Activated naive CD8-positive, alpha-beta T cell (primary cell): ENCODE measurements at regions not wholly inside any gene's neighbourhood (a gene's known extent, or its start where the extent isn't known, plus 50 kb on each side); places are given as distances from the start of the nearest gene placed in this dataset.
"Not testable (repeated sequence)": the region's sequence is repeated elsewhere in the genome, so short reads cannot be mapped to it uniquely, and the experiment has no call there.

Source experiments
- H3K27ac Mint-ChIP-seq: one replicate; pipeline ENCODE4 v1.8.0; 2021; ENCODE audit warnings: mixed read lengths
- H3K27me3 Mint-ChIP-seq: one replicate; pipeline ENCODE4 v1.8.0; 2021; ENCODE audit warnings: mixed read lengths
- H3K36me3 Mint-ChIP-seq: one replicate; pipeline ENCODE4 v1.8.0; 2021; ENCODE audit warnings: mixed read lengths
- H3K4me1 Mint-ChIP-seq: one replicate; pipeline ENCODE4 v1.8.0; 2021; ENCODE audit warnings: low read depth, mixed read lengths
- H3K4me3 Mint-ChIP-seq: one replicate; pipeline ENCODE4 v1.8.0; 2021; ENCODE audit warnings: mild to moderate bottlenecking, mixed read lengths
- H3K9me3 Mint-ChIP-seq: one replicate; pipeline ENCODE4 v1.8.0; 2021; ENCODE audit warnings: low read depth, mixed read lengths

DNA sequence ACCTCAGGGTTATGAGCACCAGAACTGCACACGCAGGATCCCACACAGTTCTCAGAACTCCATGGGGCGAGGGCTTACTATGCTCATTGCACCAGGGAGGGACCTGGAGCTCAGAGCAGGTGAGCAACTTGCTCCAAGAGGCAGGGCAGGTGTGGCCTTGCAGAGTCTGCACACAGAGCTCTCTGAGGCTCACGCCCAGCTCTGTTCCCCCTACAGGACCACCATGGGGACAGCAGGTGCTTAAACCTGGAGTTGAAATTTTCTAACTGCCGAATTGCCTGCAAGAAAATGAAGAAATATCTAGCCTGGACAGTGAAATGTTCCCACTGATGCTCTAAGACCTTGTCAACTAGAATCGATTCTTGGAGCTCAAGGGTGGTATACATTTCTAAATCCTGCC lies 49.9 kb upstream of the MSMB start:
- not testable (repeated sequence) for H3K27me3 Mint-ChIP-seq, H3K27ac Mint-ChIP-seq, H3K9me3 Mint-ChIP-seq, H3K36me3 Mint-ChIP-seq
- Mint-ChIP-seq H3K4me3 (peak overlapping the region; percentile 38), H3K4me1 (peaks cover 30% of the 10 kb centered on the region)

DNA sequence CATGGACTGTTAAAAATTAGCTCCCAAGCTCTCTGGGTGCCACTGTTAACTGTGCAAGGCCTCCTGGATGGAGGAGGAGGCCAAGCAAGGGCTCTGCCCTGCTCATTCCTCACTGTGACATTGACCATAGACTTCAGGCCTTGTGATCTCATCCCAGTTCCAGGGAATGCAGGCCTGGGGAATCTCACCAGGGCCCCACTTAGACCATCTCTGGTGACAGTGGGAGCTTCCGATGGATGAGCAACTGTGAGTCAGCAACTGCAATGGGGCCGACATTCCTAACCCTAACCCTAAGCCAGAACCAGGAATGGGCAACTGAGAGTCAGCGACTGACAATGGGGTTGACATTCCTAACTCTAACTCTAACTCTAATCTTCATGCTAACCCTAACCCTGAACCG lies 50.4 kb upstream of the MSMB start:
- Mint-ChIP-seq H3K27me3 (no peaks in the 10 kb centered on the region), H3K4me1 (peaks cover 30% of the 10 kb centered on the region), H3K4me3 (peak overlapping the region; percentile 76), H3K27ac (no peak overlapping the region), H3K9me3 (no peaks in the 10 kb centered on the region), H3K36me3 (no peaks in the 10 kb centered on the region)

DNA sequence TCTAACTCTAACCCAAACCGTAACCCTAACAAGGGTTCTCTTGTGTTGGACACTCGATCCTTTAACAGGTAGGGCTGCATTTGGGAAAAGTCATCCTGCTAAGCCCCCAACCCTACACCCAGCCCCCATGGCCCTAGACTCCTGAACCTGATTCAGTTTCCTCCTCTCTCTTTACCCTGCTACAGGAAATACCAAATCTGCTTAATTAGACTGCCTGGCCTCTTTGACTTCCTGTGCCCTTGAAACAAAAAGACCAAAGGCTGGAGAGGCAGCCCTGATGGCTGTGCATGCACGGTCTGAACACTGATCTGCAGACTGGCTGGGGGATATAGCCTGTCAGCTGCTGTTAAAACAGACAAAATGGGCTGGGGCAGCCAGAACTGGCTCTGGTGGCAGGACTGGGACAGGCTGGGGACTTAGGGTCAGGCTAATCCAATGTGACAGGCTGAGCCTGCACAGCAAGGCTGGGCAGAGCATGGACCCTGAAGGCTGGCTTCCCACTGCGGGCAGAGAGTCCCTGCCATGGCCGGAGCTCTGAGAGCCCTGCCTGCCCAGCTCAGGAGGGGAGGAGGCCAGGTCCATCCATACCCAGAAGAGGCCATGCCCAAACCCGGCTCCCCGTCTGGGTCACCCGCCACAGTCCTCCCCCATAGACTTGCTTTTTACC lies 51.0 kb upstream of the MSMB start:
- H3K4me3 Mint-ChIP-seq, result peak overlapping the region; percentile 76
- peaks cover 30% of the 10 kb centered on the region for H3K4me1 Mint-ChIP-seq
- H3K9me3 Mint-ChIP-seq, result no peaks in the 10 kb centered on the region
- H3K36me3 Mint-ChIP-seq, result no peaks in the 10 kb centered on the region
- H3K27ac Mint-ChIP-seq, result no peak overlapping the region
- H3K27me3 Mint-ChIP-seq, result no peaks in the 10 kb centered on the region

DNA sequence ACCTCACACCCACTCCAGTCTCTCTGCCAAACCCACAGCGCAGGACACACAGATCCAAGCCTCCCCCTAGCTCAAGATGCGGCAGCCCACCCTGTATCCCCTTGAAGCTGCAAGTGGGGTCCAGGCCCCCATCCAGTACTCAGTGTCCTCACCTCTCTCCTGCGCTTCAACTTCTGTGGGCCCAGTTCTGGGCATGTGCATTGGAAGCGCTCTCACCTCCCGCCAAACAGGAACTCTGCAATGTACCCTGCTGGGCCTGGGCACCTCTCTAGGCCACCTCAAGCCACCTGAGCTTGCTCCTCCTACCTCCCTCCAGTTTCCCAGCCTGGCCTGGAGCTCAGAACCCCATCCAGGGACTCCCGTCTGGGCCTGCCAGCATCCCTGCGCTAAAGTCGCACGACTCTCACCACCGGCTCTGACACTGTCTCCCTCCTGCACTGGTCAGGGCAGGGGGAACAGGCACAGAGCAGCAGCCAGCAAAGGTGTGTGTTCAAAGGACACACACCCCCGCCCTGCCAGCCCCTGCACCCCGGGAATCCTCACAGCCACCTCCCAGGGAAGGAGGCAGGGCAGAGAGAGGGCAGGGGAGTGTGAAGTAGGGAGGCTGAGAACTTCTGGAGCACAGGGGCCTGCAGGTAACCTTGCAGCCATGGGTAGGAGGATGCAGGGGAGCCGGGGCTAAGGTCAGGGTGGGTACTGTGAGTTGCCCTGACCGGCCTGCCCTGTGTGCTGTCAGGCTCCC lies 51.7 kb upstream of the MSMB start:
- peaks cover 30% of the 10 kb centered on the region for H3K4me1 Mint-ChIP-seq
- no peaks in the 10 kb centered on the region for H3K9me3 Mint-ChIP-seq
- H3K36me3 Mint-ChIP-seq, result no peaks in the 10 kb centered on the region
- H3K27ac Mint-ChIP-seq, result no peak overlapping the region
- H3K4me3 Mint-ChIP-seq, result peak overlapping the region; percentile 32
- H3K27me3 Mint-ChIP-seq, result no peaks in the 10 kb centered on the region

DNA sequence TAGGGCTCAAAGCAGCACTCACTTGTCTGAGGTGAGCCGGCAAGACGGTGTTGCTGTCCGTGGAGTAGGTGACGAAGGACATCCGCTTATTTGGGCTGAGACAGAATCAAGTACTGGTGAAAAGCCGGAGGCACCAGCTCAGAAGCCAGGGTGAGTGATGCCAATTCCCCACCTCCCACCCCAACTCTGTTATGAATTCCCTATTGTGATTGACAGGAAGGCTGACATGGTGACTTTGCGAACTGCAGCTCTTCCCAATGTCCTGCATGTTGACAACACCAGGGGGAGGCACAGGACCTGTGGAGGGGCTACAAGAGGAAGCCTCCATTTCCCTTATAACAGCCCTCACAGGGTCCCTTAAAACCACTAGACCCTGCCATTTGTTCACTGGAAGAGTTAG lies 52.3 kb upstream of the MSMB start:
- Mint-ChIP-seq H3K4me3 (no peak overlapping the region), H3K4me1 (peaks cover 30% of the 10 kb centered on the region), H3K36me3 (no peaks in the 10 kb centered on the region), H3K27me3 (no peaks in the 10 kb centered on the region), H3K9me3 (no peaks in the 10 kb centered on the region), H3K27ac (peak overlapping the region; percentile 73)

DNA sequence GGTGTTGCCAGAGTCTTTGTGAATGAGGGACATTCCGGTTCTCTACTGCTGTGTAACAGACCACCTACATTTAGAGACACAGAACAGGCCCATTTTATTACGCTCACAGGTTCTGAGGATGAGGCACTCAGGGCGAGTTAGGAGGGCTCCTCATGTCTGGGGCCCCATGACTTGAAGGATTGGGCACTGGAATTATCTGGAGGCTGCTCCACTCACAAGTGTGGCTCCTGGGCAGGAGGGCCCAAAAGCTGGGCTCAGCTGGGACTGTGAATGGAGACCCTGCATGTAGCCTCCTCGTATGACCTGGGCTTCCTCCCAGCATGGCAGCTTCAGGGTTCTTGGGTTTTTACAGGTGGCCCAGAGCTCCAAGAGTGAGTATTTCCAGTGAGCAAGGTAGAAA lies 52.9 kb upstream of the MSMB start:
- not testable (repeated sequence) for H3K9me3 Mint-ChIP-seq, H3K27me3 Mint-ChIP-seq, H3K36me3 Mint-ChIP-seq, H3K4me3 Mint-ChIP-seq
- Mint-ChIP-seq H3K4me1 (peaks cover 30% of the 10 kb centered on the region), H3K27ac (peak overlapping the region; percentile 73)

DNA sequence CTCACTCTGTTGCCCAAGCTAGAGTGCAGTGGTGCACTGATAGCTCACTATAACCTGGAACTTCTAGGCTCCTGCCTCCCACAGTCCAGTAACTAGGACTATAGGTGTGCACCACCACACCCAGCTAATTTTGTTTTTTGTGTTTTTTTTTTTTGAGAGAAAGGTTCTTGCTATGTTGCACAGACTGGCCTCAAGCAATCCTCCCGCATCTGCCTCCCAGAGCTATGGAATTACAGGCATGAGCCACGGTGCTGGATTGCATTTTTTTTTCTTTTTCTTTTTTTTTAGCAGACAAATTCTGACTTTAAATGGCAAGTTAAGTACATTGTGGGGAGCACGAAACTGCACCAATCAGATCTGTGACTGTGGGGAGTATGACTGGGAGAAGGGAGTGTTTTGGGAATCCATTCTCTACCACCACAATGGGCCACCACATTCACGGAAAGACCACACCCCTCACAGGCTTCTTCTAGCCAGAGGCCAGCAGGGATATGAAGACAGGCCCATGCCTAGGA lies 58.1 kb upstream of the MSMB start:
- no peaks in the 10 kb centered on the region for H3K36me3 Mint-ChIP-seq
- no peak overlapping the region for H3K4me3 Mint-ChIP-seq
- H3K4me1 Mint-ChIP-seq, result peaks cover 16% of the 10 kb centered on the region
- no peak overlapping the region for H3K27ac Mint-ChIP-seq
- no peaks in the 10 kb centered on the region for H3K9me3 Mint-ChIP-seq
- H3K27me3 Mint-ChIP-seq, result no peaks in the 10 kb centered on the region

DNA sequence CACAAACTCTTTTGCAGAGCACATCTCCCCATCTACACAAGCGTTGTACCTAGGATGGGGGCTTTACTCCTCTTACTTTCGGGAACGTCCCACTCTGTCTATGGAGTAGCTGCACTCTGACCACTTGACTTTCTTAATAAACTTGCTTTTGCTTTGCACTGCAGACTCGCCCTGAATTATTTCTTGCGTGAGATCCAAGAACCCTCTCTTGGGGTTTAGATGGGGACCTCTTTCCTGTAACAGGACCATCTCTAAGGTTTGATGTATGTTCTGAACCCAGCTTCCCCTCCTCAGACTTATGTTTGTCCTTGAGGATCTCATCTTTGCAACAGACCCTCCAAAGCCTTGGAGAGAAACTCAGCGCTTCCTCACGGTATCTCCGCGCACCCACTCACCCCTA lies 59.3 kb upstream of the MSMB start:
- H3K36me3 Mint-ChIP-seq, H3K27ac Mint-ChIP-seq, H3K9me3 Mint-ChIP-seq, H3K27me3 Mint-ChIP-seq: not testable (repeated sequence)
- peak overlapping the region; percentile 88 for H3K4me3 Mint-ChIP-seq
- H3K4me1 Mint-ChIP-seq, result peaks cover 16% of the 10 kb centered on the region

DNA sequence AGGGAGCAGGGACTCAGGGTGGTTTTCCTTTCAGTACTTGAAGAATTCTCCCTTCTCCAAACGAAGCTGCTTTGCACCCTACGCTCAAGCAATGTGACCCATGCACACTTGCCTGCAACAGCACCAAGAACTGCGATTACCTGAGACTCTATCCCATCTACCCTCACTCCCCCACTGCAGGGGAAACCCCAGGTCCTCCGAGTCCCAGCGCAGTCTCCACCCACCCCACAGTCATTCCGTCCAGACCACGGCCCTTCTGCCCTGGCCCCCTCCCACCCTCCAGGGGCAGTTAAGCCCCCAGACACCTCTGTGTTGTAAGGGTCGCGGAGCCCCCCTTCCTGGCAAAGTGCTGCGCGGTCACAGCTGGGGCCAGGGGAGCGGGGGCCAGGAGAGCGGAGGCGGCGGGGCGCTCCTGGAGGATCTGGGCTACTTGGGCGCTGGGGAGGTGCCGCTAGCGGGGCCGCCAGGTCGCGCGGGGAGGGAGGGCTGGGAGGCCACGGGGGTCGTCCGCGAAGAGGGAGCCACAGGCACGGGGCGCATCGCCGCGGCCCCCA lies 59.9 kb upstream of the MSMB start:
- H3K9me3 Mint-ChIP-seq, H3K36me3 Mint-ChIP-seq, H3K27me3 Mint-ChIP-seq: not testable (repeated sequence)
- Mint-ChIP-seq H3K4me3 (peak overlapping the region; percentile 88), H3K27ac (peak overlapping the region; percentile 58), H3K4me1 (peaks cover 16% of the 10 kb centered on the region)

DNA sequence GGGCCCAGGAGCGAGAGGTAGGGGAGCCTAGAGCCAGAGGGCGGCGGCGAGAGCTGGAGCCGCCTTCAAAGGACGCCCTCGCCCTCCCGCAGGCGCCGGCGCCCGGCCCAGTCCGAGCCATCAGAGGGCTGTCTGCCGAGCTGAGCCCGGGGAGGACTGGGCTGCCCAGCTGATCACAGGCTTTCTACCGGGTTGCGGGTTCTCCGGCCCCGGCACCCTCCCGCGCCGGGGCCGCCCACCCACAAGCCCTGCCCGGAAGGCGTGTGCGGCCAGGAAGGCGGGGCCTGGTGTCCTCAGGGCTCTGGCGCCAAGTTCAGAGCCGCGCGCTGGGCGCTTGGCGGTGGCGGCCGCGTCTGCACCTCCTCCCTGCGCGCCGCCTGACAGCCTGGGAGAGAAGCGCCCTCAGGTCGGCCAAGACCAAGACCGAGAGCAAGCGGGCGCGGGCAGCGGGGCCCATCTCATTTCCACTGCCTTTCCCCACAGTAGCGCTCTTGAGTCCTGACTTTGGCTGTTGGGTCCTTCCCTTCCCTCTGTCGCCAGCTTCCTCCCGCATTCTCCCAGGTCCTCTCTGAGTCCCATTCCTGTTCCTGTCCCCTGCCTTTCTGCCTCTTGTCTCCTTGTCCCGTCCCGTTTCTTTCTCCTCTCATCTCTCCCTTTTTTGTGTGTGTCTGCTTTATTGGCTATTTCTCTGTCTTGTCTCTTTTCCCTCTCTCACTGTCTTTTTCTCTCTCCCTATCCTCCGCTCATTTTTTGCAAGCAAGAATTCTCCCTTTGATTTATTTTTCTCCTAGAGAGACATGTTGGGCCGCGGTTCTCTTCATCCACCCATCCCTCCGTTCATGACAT lies 60.6 kb upstream of the MSMB start:
- Mint-ChIP-seq H3K4me3 (peak overlapping the region; percentile 92), H3K27me3 (no peaks in the 10 kb centered on the region), H3K9me3 (no peaks in the 10 kb centered on the region), H3K27ac (peak overlapping the region; percentile 46), H3K4me1 (peaks cover 16% of the 10 kb centered on the region), H3K36me3 (no peaks in the 10 kb centered on the region)

DNA sequence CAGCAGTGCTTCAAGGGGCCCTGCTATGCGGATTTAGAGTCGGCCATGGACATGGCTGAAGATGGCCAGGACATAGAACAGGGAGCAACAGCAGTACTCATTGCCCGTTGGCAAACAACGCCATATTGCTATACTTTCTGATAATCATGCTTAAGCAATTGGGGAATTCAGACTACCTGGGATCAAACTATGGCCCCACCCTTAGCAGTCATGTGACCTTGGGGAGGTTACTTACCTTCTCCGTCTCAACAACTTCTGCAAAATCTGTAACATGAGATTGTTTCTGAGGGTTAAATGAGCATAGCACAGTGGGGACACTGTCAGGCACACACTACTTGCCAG lies 62.1 kb upstream of the MSMB start:
- H3K4me3 Mint-ChIP-seq, H3K27me3 Mint-ChIP-seq, H3K27ac Mint-ChIP-seq, H3K36me3 Mint-ChIP-seq, H3K9me3 Mint-ChIP-seq: not testable (repeated sequence)
- H3K4me1 Mint-ChIP-seq, result peaks cover 16% of the 10 kb centered on the region

DNA sequence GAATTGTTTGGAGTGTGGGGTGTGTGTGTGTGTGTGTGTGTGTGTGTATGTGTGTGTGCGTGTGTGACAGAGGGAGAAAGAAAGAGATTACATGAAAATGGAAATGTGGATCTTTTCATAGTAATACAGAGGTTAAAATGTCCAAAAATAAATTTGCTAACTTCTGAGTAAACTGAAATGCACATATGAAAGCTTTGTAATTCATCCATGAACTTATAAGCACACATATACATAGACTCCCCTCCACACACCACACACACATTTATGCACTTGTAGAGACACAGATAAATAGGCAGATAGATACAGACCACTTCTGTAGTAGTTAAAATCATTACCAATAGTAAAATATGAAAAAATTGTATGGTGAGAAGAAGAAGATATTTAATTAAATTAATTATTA lies 108.2 kb upstream of the MSMB start:
- H3K9me3 Mint-ChIP-seq, H3K4me1 Mint-ChIP-seq, H3K36me3 Mint-ChIP-seq, H3K27ac Mint-ChIP-seq, H3K4me3 Mint-ChIP-seq, H3K27me3 Mint-ChIP-seq: not testable (repeated sequence)

DNA sequence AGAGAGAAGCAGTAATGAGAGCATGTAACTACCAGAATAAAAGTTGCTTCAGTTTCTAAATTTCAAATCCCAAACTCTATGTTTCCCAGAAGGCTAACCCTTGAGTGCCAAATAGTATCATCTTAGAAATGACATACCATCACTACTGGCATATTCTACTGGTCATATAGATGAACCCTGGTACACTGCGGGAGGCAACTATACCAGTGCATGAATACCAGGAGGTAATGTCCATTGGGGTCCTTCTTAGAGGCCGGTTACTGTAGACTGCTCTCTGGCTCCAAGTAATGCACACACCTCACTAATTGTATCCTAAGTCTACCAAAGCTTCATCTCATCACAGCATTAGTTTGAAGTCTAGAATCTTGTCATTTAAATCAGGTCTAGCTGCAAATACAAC lies 108.6 kb upstream of the MSMB start:
- not testable (repeated sequence) for H3K27me3 Mint-ChIP-seq, H3K36me3 Mint-ChIP-seq, H3K9me3 Mint-ChIP-seq, H3K27ac Mint-ChIP-seq, H3K4me1 Mint-ChIP-seq, H3K4me3 Mint-ChIP-seq

DNA sequence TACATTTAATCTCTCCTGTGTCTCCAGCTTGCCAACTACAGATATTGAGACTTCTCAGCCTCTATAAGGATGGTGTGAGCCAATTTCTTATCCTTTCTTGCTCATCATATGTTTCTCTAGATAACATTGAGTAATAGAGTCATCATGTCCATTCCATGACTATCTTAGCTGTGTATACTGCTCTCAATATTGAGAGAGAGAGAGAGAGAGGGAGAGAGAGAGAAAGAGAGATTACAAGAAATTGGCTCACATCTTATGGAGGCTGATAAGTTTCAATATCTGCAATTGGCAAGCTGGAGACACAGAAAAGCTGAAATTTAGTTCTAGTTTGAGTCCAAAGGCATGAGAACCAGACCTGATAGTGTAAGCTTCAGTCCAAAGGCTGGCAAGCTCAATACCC lies 110.8 kb upstream of the MSMB start:
- not testable (repeated sequence) for H3K36me3 Mint-ChIP-seq, H3K27me3 Mint-ChIP-seq, H3K9me3 Mint-ChIP-seq, H3K4me3 Mint-ChIP-seq, H3K4me1 Mint-ChIP-seq, H3K27ac Mint-ChIP-seq

DNA sequence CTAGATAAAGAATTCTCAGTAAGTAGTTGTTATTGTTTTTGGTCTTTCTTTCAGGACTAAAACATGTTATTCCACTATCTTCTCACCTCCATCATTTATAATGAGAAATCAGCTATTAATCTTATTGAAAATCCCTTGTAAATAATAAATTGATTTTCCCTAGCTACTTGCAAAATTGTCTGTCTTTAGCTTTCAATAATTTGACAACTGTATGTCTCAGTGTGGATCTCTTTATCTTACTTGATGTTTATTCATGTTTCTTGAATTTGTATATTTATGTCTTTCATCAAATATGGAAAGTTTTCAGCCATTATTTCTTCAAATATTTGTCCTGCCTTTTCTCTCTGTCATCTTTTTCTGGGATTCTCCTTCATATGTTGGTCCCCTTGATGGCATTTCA lies 117.1 kb upstream of the ANTXRL start:
- H3K9me3 Mint-ChIP-seq, result peaks cover 5% of the 10 kb centered on the region
- no peak overlapping the region for H3K4me3 Mint-ChIP-seq
- H3K4me1 Mint-ChIP-seq, result no peaks in the 10 kb centered on the region
- peaks cover 7% of the 10 kb centered on the region for H3K36me3 Mint-ChIP-seq
- H3K27ac Mint-ChIP-seq, result no peak overlapping the region
- H3K27me3 Mint-ChIP-seq, result no peaks in the 10 kb centered on the region
